ENCODE measurements at regions not wholly inside any gene's neighbourhood (a gene's known extent, or its start where the extent isn't known, plus 50 kb on each side); places are given as distances from the start of the nearest gene placed in this dataset.

DNA sequence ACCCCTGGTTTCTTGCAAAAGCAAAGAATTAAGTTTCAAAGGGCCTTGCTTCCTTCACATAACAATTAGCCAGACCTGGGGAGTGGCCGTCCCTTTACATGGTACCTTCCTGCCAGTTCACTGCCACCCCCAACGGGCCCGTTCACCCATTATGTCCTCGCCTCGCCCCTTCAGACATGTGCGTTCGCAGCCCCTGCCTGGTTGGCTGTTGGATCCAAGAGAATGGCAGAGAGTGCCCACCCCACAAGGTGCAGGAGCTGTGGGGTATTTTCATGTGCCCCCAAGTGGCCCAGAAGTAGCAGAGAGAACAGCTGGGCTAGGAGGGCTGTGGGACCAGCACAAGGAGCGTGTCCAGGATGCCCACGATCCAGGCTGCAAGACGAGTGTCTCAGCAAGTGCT is 422.9 kb upstream of the SULF2 start:
- Histone ChIP-seq H3K4me3 (ENCODE audit: insufficient read length, low read depth) (no peak overlapping the region), H3K36me3 (ENCODE audit: insufficient read depth, insufficient read length, low read length) (no peaks in the 10 kb centered on the region), H3K4me1 (ENCODE audit: insufficient read depth, insufficient read length) (peaks cover 15% of the 10 kb centered on the region), H3K9ac (ENCODE audit: insufficient read length, low read depth) (no peak overlapping the region), H3K9me3 (ENCODE audit: insufficient read depth, low read length) (no peaks in the 10 kb centered on the region), H3K27me3 (ENCODE audit: insufficient read depth, insufficient read length) (no peaks in the 10 kb centered on the region)
- TF ChIP-seq ZNF274 (IDR thresholded peaks at IDR 0.05; ENCODE audit: low read depth, low read length) (no peak), SUZ12 (IDR thresholded peaks at IDR 0.05; ENCODE audit: extremely low read depth, insufficient read depth, insufficient read length) (no peak), YY1 (IDR thresholded peaks at IDR 0.05; ENCODE audit: insufficient read depth, insufficient read length) (no peak)
- no peak for DNase-seq (ENCODE audit: low read depth, low spot score)

DNA sequence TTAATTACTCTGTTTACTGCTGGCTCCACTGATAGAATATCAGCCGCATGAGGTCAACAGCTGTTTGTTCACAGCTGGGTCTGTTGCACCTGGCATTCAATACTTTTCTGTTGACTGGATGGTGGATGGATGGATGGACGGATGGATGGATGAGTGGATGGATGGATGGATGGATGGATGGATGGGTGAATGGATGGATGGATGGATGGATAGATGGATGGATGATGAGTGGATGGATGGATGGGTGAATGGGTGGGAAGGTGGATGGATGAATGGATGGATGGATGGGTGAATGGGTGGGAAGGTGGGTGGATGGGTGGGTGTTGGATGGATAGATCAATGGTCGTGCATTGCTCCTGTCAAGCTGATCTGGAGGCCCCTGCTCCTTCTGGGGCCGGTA is 422.2 kb upstream of the SULF2 start:
- H3K4me1 ChIP-seq (ENCODE audit: insufficient read depth, insufficient read length) = peaks cover 13% of the 10 kb centered on the region
- no peak overlapping the region for H3K4me3 ChIP-seq (ENCODE audit: insufficient read length, low read depth)
- no peaks in the 10 kb centered on the region for H3K9me3 ChIP-seq (ENCODE audit: insufficient read depth, low read length)
- no peaks in the 10 kb centered on the region for H3K36me3 ChIP-seq (ENCODE audit: insufficient read depth, insufficient read length, low read length)
- TF ChIP-seq SUZ12 (IDR thresholded peaks at IDR 0.05; ENCODE audit: extremely low read depth, insufficient read depth, insufficient read length) (no peak), YY1 (IDR thresholded peaks at IDR 0.05; ENCODE audit: insufficient read depth, insufficient read length) (no peak), ZNF274 (IDR thresholded peaks at IDR 0.05; ENCODE audit: low read depth, low read length) (no peak)
- H3K27me3 ChIP-seq (ENCODE audit: insufficient read depth, insufficient read length) = no peaks in the 10 kb centered on the region
- H3K9ac ChIP-seq (ENCODE audit: insufficient read length, low read depth) = no peak overlapping the region
- DNase-seq (ENCODE audit: low read depth, low spot score) = no peak

- H3K36me3 ChIP-seq (ENCODE audit: insufficient read depth, insufficient read length, low read length) = no peaks in the 10 kb centered on the region
- H3K4me1 ChIP-seq (ENCODE audit: insufficient read depth, insufficient read length) = peaks cover 17% of the 10 kb centered on the region
- H3K4me3 ChIP-seq (ENCODE audit: insufficient read length, low read depth) = no peak overlapping the region
- TF ChIP-seq SUZ12 (IDR thresholded peaks at IDR 0.05; ENCODE audit: extremely low read depth, insufficient read depth, insufficient read length) (no peak), ZNF274 (IDR thresholded peaks at IDR 0.05; ENCODE audit: low read depth, low read length) (no peak), YY1 (IDR thresholded peaks at IDR 0.05; ENCODE audit: insufficient read depth, insufficient read length) (no peak)
- DNase-seq (ENCODE audit: low read depth, low spot score) = no peak
- no peaks in the 10 kb centered on the region for H3K9me3 ChIP-seq (ENCODE audit: insufficient read depth, low read length)
- no peaks in the 10 kb centered on the region for H3K27me3 ChIP-seq (ENCODE audit: insufficient read depth, insufficient read length)
- H3K9ac ChIP-seq (ENCODE audit: insufficient read length, low read depth) = no peak overlapping the region
Observed at GRCh38 chr20:48205786-48206185, 420.5 kb upstream of the SULF2 start.

- TF ChIP-seq ZNF274 (IDR thresholded peaks at IDR 0.05; ENCODE audit: low read depth, low read length) (no peak), YY1 (IDR thresholded peaks at IDR 0.05; ENCODE audit: insufficient read depth, insufficient read length) (no peak), SUZ12 (IDR thresholded peaks at IDR 0.05; ENCODE audit: extremely low read depth, insufficient read depth, insufficient read length) (no peak)
- H3K9me3 ChIP-seq (ENCODE audit: insufficient read depth, low read length) = no peaks in the 10 kb centered on the region
- no peak overlapping the region for H3K9ac ChIP-seq (ENCODE audit: insufficient read length, low read depth)
- no peak for DNase-seq (ENCODE audit: low read depth, low spot score)
- peaks cover 17% of the 10 kb centered on the region for H3K4me1 ChIP-seq (ENCODE audit: insufficient read depth, insufficient read length)
- H3K27me3 ChIP-seq (ENCODE audit: insufficient read depth, insufficient read length) = no peaks in the 10 kb centered on the region
- H3K4me3 ChIP-seq (ENCODE audit: insufficient read length, low read depth) = no peak overlapping the region
- no peaks in the 10 kb centered on the region for H3K36me3 ChIP-seq (ENCODE audit: insufficient read depth, insufficient read length, low read length)
Observed at GRCh38 chr20:48205281-48205782, 420.1 kb upstream of the SULF2 start.

GRCh38 chr20:48204499-48204898 is 419.2 kb upstream of the SULF2 start:
- no peak for TF ChIP-seq YY1 (IDR thresholded peaks at IDR 0.05; ENCODE audit: insufficient read depth, insufficient read length)
- TF ChIP-seq SUZ12 (IDR thresholded peaks at IDR 0.05; ENCODE audit: extremely low read depth, insufficient read depth, insufficient read length) = no peak
- TF ChIP-seq ZNF274 (IDR thresholded peaks at IDR 0.05; ENCODE audit: low read depth, low read length) = no peak
- H3K9me3 ChIP-seq (ENCODE audit: insufficient read depth, low read length) = no peaks in the 10 kb centered on the region
- no peaks in the 10 kb centered on the region for H3K27me3 ChIP-seq (ENCODE audit: insufficient read depth, insufficient read length)
- peaks cover 17% of the 10 kb centered on the region for H3K4me1 ChIP-seq (ENCODE audit: insufficient read depth, insufficient read length)
- H3K36me3 ChIP-seq (ENCODE audit: insufficient read depth, insufficient read length, low read length) = no peaks in the 10 kb centered on the region
- no peak overlapping the region for H3K9ac ChIP-seq (ENCODE audit: insufficient read length, low read depth)
- H3K4me3 ChIP-seq (ENCODE audit: insufficient read length, low read depth) = no peak overlapping the region
- no peak for DNase-seq (ENCODE audit: low read depth, low spot score)

GRCh38 chr20:48203252-48203651 is 418.0 kb upstream of the SULF2 start:
- Histone ChIP-seq H3K9ac (ENCODE audit: insufficient read length, low read depth) (no peak overlapping the region), H3K27me3 (ENCODE audit: insufficient read depth, insufficient read length) (no peaks in the 10 kb centered on the region), H3K36me3 (ENCODE audit: insufficient read depth, insufficient read length, low read length) (no peaks in the 10 kb centered on the region), H3K9me3 (ENCODE audit: insufficient read depth, low read length) (no peaks in the 10 kb centered on the region), H3K4me1 (ENCODE audit: insufficient read depth, insufficient read length) (peaks cover 21% of the 10 kb centered on the region), H3K4me3 (ENCODE audit: insufficient read length, low read depth) (no peak overlapping the region)
- TF ChIP-seq YY1 (IDR thresholded peaks at IDR 0.05; ENCODE audit: insufficient read depth, insufficient read length) (no peak), ZNF274 (IDR thresholded peaks at IDR 0.05; ENCODE audit: low read depth, low read length) (no peak), SUZ12 (IDR thresholded peaks at IDR 0.05; ENCODE audit: extremely low read depth, insufficient read depth, insufficient read length) (no peak)
- DNase-seq (ENCODE audit: low read depth, low spot score) = no peak

- H3K27me3 ChIP-seq (ENCODE audit: insufficient read depth, insufficient read length) = no peaks in the 10 kb centered on the region
- peaks cover 21% of the 10 kb centered on the region for H3K4me1 ChIP-seq (ENCODE audit: insufficient read depth, insufficient read length)
- DNase-seq (ENCODE audit: low read depth, low spot score) = no peak
Observed at GRCh38 chr20:48202334-48203113, 417.2 kb upstream of the SULF2 start.

More at GRCh38 chr20:48202334-48203113, 417.2 kb upstream of the SULF2 start:
- Histone ChIP-seq H3K9me3 (ENCODE audit: insufficient read depth, low read length) (no peaks in the 10 kb centered on the region), H3K9ac (ENCODE audit: insufficient read length, low read depth) (no peak overlapping the region), H3K4me3 (ENCODE audit: insufficient read length, low read depth) (no peak overlapping the region), H3K36me3 (ENCODE audit: insufficient read depth, insufficient read length, low read length) (no peaks in the 10 kb centered on the region)
- no peak for TF ChIP-seq SUZ12 (IDR thresholded peaks at IDR 0.05; ENCODE audit: extremely low read depth, insufficient read depth, insufficient read length)
- TF ChIP-seq YY1 (IDR thresholded peaks at IDR 0.05; ENCODE audit: insufficient read depth, insufficient read length) = no peak
- no peak for TF ChIP-seq ZNF274 (IDR thresholded peaks at IDR 0.05; ENCODE audit: low read depth, low read length)
